GM12878 (cell line): ENCODE measurements at regions not wholly inside any gene's neighbourhood (a gene's known extent, or its start where the extent isn't known, plus 50 kb on each side); places are given as distances from the start of the nearest gene placed in this dataset.

Experiments used
- ATAC-seq: fragments of 200-7000 bp; cut with Tn5 transposase; 3 replicates; pipeline ENCODE4 v1.9.1; 2020; ENCODE audit warnings: mild to moderate bottlenecking, moderate library complexity
- BruUV-seq: library from RNA; stranded (reverse); fragments of 400-500 nt; replicated peaks from 2 replicates; lab custom pipeline; 2021; lab: Mats Ljungman, UMichigan
- CTCF ChIA-PET: fragments of 300-600 bp; sonication (Branson Sonifier 250); formaldehyde crosslinking; extraction: SDS; loops from one replicate; lab custom pipeline; 2021; ENCODE audit warnings: inconsistent platforms; lab: Yijun Ruan, JAX
- POLR2A ChIA-PET: fragments of 350-600 bp; formaldehyde crosslinking; extraction: SDS; loops from one replicate; lab custom pipeline; 2021; ENCODE audit warnings: inconsistent platforms; lab: Charles Lee
- RAD21 ChIA-PET: fragments of 300-600 bp; sonication (Branson Sonifier 250); formaldehyde crosslinking; loops from one replicate; lab custom pipeline; 2023; ENCODE audit warnings: antibody characterized with exemption; ENCODE audit not compliant: unreplicated experiment; lab: Charles Lee
- SMC1A ChIA-PET: fragments of 300-600 bp; sonication (Branson Sonifier 250); formaldehyde crosslinking; loops from one replicate; lab custom pipeline; 2023; ENCODE audit not compliant: unreplicated experiment, uncharacterized antibody; lab: Charles Lee
- DNase-seq: peaks from one replicate; pipeline ENCODE4 v3.0.0-alpha.2; 2011; ENCODE audit warnings: low read depth, low spot score
- FAIRE-seq: peaks from 3 replicates; lab custom pipeline; 2011; peaks lifted over from hg19 to GRCh38; lab: Jason Lieb, UNC
- H2AFZ ChIP-seq: 2 replicates; pipeline ENCODE4 v1.6.0; 2011; ENCODE audit warnings: low read depth, low read length, control low read depth; ENCODE audit not compliant: control insufficient read depth
- H3K27ac ChIP-seq: 2 replicates; pipeline ENCODE4 v1.5.1; 2011; ENCODE audit warnings: control low read depth; ENCODE audit not compliant: control insufficient read depth, insufficient read depth
- H3K27me3 ChIP-seq, 2 experiments: replicated peaks in 1 of 2; 2 replicates each; pipeline versions ENCODE4 v1.6.0 to v1.6.1; 2011; ENCODE audit warnings: low read length in 1 of 2; ENCODE audit not compliant: control insufficient read depth in 2 of 2, insufficient read depth in 2 of 2
- H3K36me3 ChIP-seq, 2 experiments: 2 replicates each; pipeline ENCODE4 v1.5.1; 2011; ENCODE audit warnings: low read length in 1 of 2; ENCODE audit not compliant: control insufficient read depth in 2 of 2, insufficient read depth in 2 of 2
- H3K4me1 ChIP-seq: 2 replicates; pipeline ENCODE4 v1.6.1; 2011; ENCODE audit warnings: mild to moderate bottlenecking, low read length, moderate library complexity, mixed read lengths; ENCODE audit not compliant: control insufficient read depth, insufficient read depth
- H3K4me2 ChIP-seq: 2 replicates; pipeline ENCODE4 v1.6.0; 2011; ENCODE audit warnings: control low read depth; ENCODE audit not compliant: control insufficient read depth, insufficient read depth
- H3K4me3 ChIP-seq: fragments of 200-600 bp; sonication (generic); 2 replicates; pipeline ENCODE4 v1.5.1; 2016
- H3K79me2 ChIP-seq: 2 replicates; pipeline ENCODE4 v1.6.0; 2011; ENCODE audit warnings: low read length; ENCODE audit not compliant: control insufficient read depth, insufficient read depth
- H3K9ac ChIP-seq: 2 replicates; pipeline ENCODE4 v1.8.0; 2011; ENCODE audit warnings: low read length, control low read depth, mixed read lengths; ENCODE audit not compliant: control insufficient read depth, insufficient read depth
- H3K9me3 ChIP-seq: replicated peaks from 3 replicates; pipeline ENCODE4 v1.5.1; 2011; ENCODE audit warnings: mild to moderate bottlenecking, low read length; ENCODE audit not compliant: control insufficient read depth, insufficient read depth
- H4K20me1 ChIP-seq: 2 replicates; pipeline ENCODE4 v1.6.0; 2011; ENCODE audit not compliant: control insufficient read depth, insufficient read depth
- ATF3 ChIP-seq: IDR thresholded peaks from 2 replicates; pipeline ENCODE4 v1.6.1; 2011; ENCODE audit warnings: low read depth, mild to moderate bottlenecking, low read length, moderate library complexity, borderline replicate concordance; ENCODE audit errors: extremely low read depth
- BCL11A ChIP-seq: IDR thresholded peaks from 2 replicates; pipeline ENCODE4 v1.6.1; 2011; ENCODE audit warnings: low read depth, low read length
- CHD4 ChIP-seq: fragments of 200-600 bp; sonication (generic); IDR thresholded peaks from 2 replicates; pipeline ENCODE4 v1.6.1; 2016; ENCODE audit warnings: mild to moderate bottlenecking
- EP300 ChIP-seq, 2 experiments: fragments of 150-350 bp in 1 of 2; IDR thresholded peaks; 2 replicates each; pipeline ENCODE4 v1.6.1; 2011 to 2012; ENCODE audit warnings: low read depth in 2 of 2, low read length in 2 of 2, borderline replicate concordance in 1 of 2, improper control_type of control experiment in 1 of 2, inconsistent platforms in 1 of 2; ENCODE audit not compliant: control insufficient read depth in 1 of 2
- HDAC6 ChIP-seq: fragments of 200-600 bp; sonication (generic); IDR thresholded peaks from one replicate; pipeline ENCODE4 v1.8.0; 2017; ENCODE audit warnings: antibody characterized with exemption; ENCODE audit not compliant: unreplicated experiment
- IRF4 ChIP-seq: IDR thresholded peaks from 2 replicates; pipeline ENCODE4 v1.6.1; 2011; ENCODE audit warnings: low read depth, low read length
- LARP7 ChIP-seq: fragments of 450-650 bp; IDR thresholded peaks from 2 replicates; pipeline ENCODE4 v1.6.1; 2017; ENCODE audit warnings: mild to moderate bottlenecking
- MAX ChIP-seq: IDR thresholded peaks from 2 replicates; pipeline ENCODE4 v1.6.1; 2012; ENCODE audit warnings: low read depth, low read length, improper control_type of control experiment
- MYB ChIP-seq: fragments of 150-350 bp; IDR thresholded peaks from 2 replicates; pipeline ENCODE4 v1.6.1; 2014; ENCODE audit warnings: mild to moderate bottlenecking, low read depth, low read length, borderline replicate concordance
- NR2C2 ChIP-seq: IDR thresholded peaks from 2 replicates; pipeline ENCODE4 v1.6.1; 2011; ENCODE audit warnings: borderline replicate concordance, low read depth; ENCODE audit not compliant: control insufficient read depth, insufficient read length
- NRF1 ChIP-seq: conservative IDR thresholded peaks from 2 replicates; pipeline ENCODE4 v1.6.1; 2011; ENCODE audit warnings: mild to moderate bottlenecking, low read depth, low read length, improper control_type of control experiment
- PML ChIP-seq: IDR thresholded peaks from 2 replicates; pipeline ENCODE4 v1.6.1; 2012; ENCODE audit warnings: low read length, inconsistent platforms
- RAD51 ChIP-seq: fragments of 450-650 bp; IDR thresholded peaks from 2 replicates; pipeline ENCODE4 v1.6.1; 2016; ENCODE audit warnings: moderate library complexity, mild to moderate bottlenecking, inconsistent platforms
- RELA ChIP-seq: fragments of 450-650 bp; IDR thresholded peaks from 2 replicates; pipeline ENCODE4 v1.8.0; 2014; ENCODE audit warnings: borderline replicate concordance; ENCODE audit not compliant: partially characterized antibody
- SIN3A ChIP-seq: IDR thresholded peaks from 2 replicates; pipeline ENCODE4 v1.6.1; 2012; ENCODE audit warnings: low read depth, low read length, improper control_type of control experiment
- SMAD1 ChIP-seq: fragments of 450-650 bp; IDR thresholded peaks from 2 replicates; pipeline ENCODE4 v1.6.1; 2018; ENCODE audit warnings: mild to moderate bottlenecking, low read depth; ENCODE audit not compliant: partially characterized antibody
- SMARCA5 ChIP-seq: fragments of 450-650 bp; IDR thresholded peaks from 2 replicates; pipeline ENCODE4 v1.6.1; 2017; ENCODE audit warnings: mild to moderate bottlenecking
- SPI1 ChIP-seq: IDR thresholded peaks from 2 replicates; pipeline ENCODE4 v1.6.1; 2011; ENCODE audit warnings: low read depth, mild to moderate bottlenecking, low read length, moderate library complexity, borderline replicate concordance; ENCODE audit not compliant: insufficient read depth
- TARDBP ChIP-seq: IDR thresholded peaks from 2 replicates; pipeline ENCODE4 v1.6.1; 2016; ENCODE audit warnings: borderline replicate concordance
- YBX1 ChIP-seq: fragments of 450-650 bp; IDR thresholded peaks from 2 replicates; pipeline ENCODE4 v1.6.1; 2016; ENCODE audit warnings: antibody characterized with exemption
- ZNF217 ChIP-seq: fragments of 450-650 bp; IDR thresholded peaks from 2 replicates; pipeline ENCODE4 v1.6.1; 2017; ENCODE audit warnings: antibody characterized with exemption, mild to moderate bottlenecking
- ZNF24 ChIP-seq: fragments of 450-650 bp; IDR thresholded peaks from 2 replicates; pipeline ENCODE4 v1.6.1; 2017; ENCODE audit warnings: antibody characterized with exemption, mild to moderate bottlenecking
- WGBS: methylation state at CpG from one replicate; pipeline ENCODE4 v1.1.6; 2016; ENCODE audit warnings: low lambda C conversion rate; ENCODE audit not compliant: insufficient replicate concordance, insufficient coverage; ENCODE audit errors: missing lambda C conversion rate; 5-methylcytosine and 5-hydroxymethylcytosine counted together
- in situ Hi-C: fragments of 300-500 bp; cut with MboI; formaldehyde crosslinking; loops from 9 replicates; pipeline ENCODE4 v1.14.3; 2018; ENCODE audit warnings: mixed read lengths
- intact Hi-C: fragments of 100-400 bp; cut with micrococcal nuclease; formaldehyde crosslinking; loops from one replicate; pipeline ENCODE4 v1.14.2; 2022; ENCODE audit not compliant: unreplicated experiment

- H3K9ac ChIP-seq = no peak overlapping the region
- no peaks in the 10 kb centered on the region for H3K4me1 ChIP-seq
- H3K9me3 ChIP-seq = no peaks in the 10 kb centered on the region; the same call in 2 of the 3 replicates
- ChIA-PET POLR2A (interaction anchor here (0.5 kb wide), 1 partner anchor 1054 kb away, joined by 12 read pairs; no protein-coding TSS in a partner anchor), SMC1A (no interaction called here), CTCF (no interaction called here), RAD21 (no interaction called here)
- no peak for DNase-seq
- no peaks in the 10 kb centered on the region for H3K79me2 ChIP-seq
- intact Hi-C loops (no loop called here), in situ Hi-C loops (no loop called here)
- H3K4me2 ChIP-seq = no peak overlapping the region
- 0% methylated on average over 2 of the region's 2 CpGs for WGBS
- H3K27me3 ChIP-seq = no peaks in the 10 kb centered on the region
- H3K4me3 ChIP-seq = no peak overlapping the region
- H3K27ac ChIP-seq = no peak overlapping the region
- BruUV-seq = no TSS peak
- TF ChIP-seq TARDBP (no peak), NRF1 (no peak), IRF4 (0 out of 2 replicates have a peak, but pooled peaks have one; percentile 34), RELA (no peak), SPI1 (peak; percentile 86), RAD51 (no peak), SIN3A (no peak), LARP7 (no peak), SMARCA5 (no peak)
- ATAC-seq = no peak
- FAIRE-seq = no peak
- no peaks in the 10 kb centered on the region for H4K20me1 ChIP-seq
- no peaks in the 10 kb centered on the region for H3K36me3 ChIP-seq
- H2AFZ ChIP-seq = no peak overlapping the region
These were observed 135.9 kb upstream of the ARHGEF9 start for GRCh38 chrX:63920875-63921274.

GRCh38 chrX:63919081-63919480 is 134.1 kb upstream of the ARHGEF9 start:
- Histone ChIP-seq H3K27me3 (no peaks in the 10 kb centered on the region), H3K36me3 (no peaks in the 10 kb centered on the region), H3K27ac (no peak overlapping the region), H4K20me1 (no peaks in the 10 kb centered on the region), H3K9me3 (no peaks in the 10 kb centered on the region; the same call in 2 of the 3 replicates), H2AFZ (no peak overlapping the region), H3K4me2 (no peak overlapping the region)
- ChIA-PET CTCF (interaction anchor here (1.2 kb wide), 1 partner anchor 498 kb away, joined by 3 read pairs; no protein-coding TSS in a partner anchor), RAD21 (no interaction called here), POLR2A (no interaction called here)
- no peak for TF ChIP-seq NR2C2
- no peak for TF ChIP-seq YBX1
- TF ChIP-seq HDAC6 = no peak
- TF ChIP-seq PML = no peak
- no peak for TF ChIP-seq ZNF24
- no peak for TF ChIP-seq ZNF217
- TF ChIP-seq CHD4 = no peak
- TF ChIP-seq BCL11A = no peak
- TF ChIP-seq EP300 (IDR thresholded peaks at IDR 0.05; ENCODE audit: borderline replicate concordance in 1 of 2, control insufficient read depth in 1 of 2, low read depth in 2 of 2, low read length in 2 of 2) = no peak
- no peak for TF ChIP-seq SMAD1
- no peak for TF ChIP-seq MAX
- no peak for TF ChIP-seq MYB
- no peak for TF ChIP-seq ATF3
- TF ChIP-seq, all 136 proteins: peak for 0
- intact Hi-C loops = no loop called here
- ATAC-seq = no peak
- no peak overlapping the region for H3K9ac ChIP-seq
- no peak for FAIRE-seq
- DNase-seq = no peak
- in situ Hi-C loops = no loop called here
- no peaks in the 10 kb centered on the region for H3K4me1 ChIP-seq
- H3K4me3 ChIP-seq = no peak overlapping the region
- SMC1A ChIA-PET = no interaction called here
- no TSS peak for BruUV-seq
- no peaks in the 10 kb centered on the region for H3K79me2 ChIP-seq
